Esophagus muscularis mucosa (tissue), 4 donors: ENCODE measurements at regions not wholly inside any gene's neighbourhood (a gene's known extent, or its start where the extent isn't known, plus 50 kb on each side); places are given as distances from the start of the nearest gene placed in this dataset.

ENCODE experiments used
- DNase-seq: peaks from one replicate; pipeline ENCODE4 v3.0.0-alpha.2; 2017; ENCODE audit errors: extremely low spot score
- H3K27ac ChIP-seq, 4 donors: fragments of 200-600 bp; sonication (generic); replicated peaks in 1 of 4; 1 replicate in 3 of 4; 2 replicates in 1 of 4; pipeline ENCODE4 v1.5.1; 2016 to 2019; ENCODE audit warnings: mild to moderate bottlenecking in 1 of 4
- H3K27me3 ChIP-seq, 4 donors: fragments of 200-600 bp; sonication (generic); one replicate each; pipeline versions ENCODE4 v1.5.1 to v1.6.0; 2016 to 2019
- H3K36me3 ChIP-seq, 4 donors: fragments of 200-600 bp; sonication (generic); one replicate each; pipeline ENCODE4 v1.5.1; 2016 to 2019
- H3K4me1 ChIP-seq, 4 donors: fragments of 200-600 bp; sonication (generic); one replicate each; pipeline ENCODE4 v1.5.1; 2016 to 2019
- H3K4me3 ChIP-seq, 4 donors: fragments of 200-600 bp; sonication (generic); 1 replicate in 2 of 4; 2 replicates in 2 of 4; pipeline ENCODE4 v1.5.1; 2016 to 2019; ENCODE audit warnings: mild to moderate bottlenecking in 4 of 4, moderate library complexity in 1 of 4
- H3K9me3 ChIP-seq, 4 donors: fragments of 200-600 bp; sonication (generic); 1 replicate in 3 of 4; 2 replicates in 1 of 4; pipeline ENCODE4 v1.5.1; 2016 to 2019
- EP300 ChIP-seq: sonication (generic); formaldehyde crosslinking; IDR thresholded peaks from one replicate; pipeline ENCODE4 v1.6.1; 2017; ENCODE audit warnings: antibody characterized with exemption
- POLR2A ChIP-seq: fragments of 450-650 bp; IDR thresholded peaks from one replicate; pipeline ENCODE4 v1.6.1; 2017; ENCODE audit warnings: antibody characterized with exemption, moderate library complexity, mild to moderate bottlenecking, low read depth
- POLR2AphosphoS5 ChIP-seq, 2 donors: sonication (generic); formaldehyde crosslinking; IDR thresholded peaks; one replicate each; pipeline ENCODE4 v1.6.1; 2017; ENCODE audit warnings: antibody characterized with exemption in 2 of 2
- WGBS: methylation state at CpG from one replicate; pipeline ENCODE4 v1.1.5; 2018; 5-methylcytosine and 5-hydroxymethylcytosine counted together
- intact Hi-C: fragments of 100-400 bp; cut with DNase I; formaldehyde crosslinking; loops from one replicate; pipeline ENCODE4 v1.15.1; 2023
- TF ChIP-seq, protein P1 (sequence below), 3 experiments: fragments of 200-600 bp in 2 of 3; fragments of 450-650 bp in 1 of 3; sonication (generic) in 2 of 3; IDR thresholded peaks; one replicate each; pipeline ENCODE4 v1.5.1; 2017 to 2019; ENCODE audit warnings: antibody characterized with exemption in 3 of 3, mild to moderate bottlenecking in 2 of 3, moderate library complexity in 1 of 3

DNA sequence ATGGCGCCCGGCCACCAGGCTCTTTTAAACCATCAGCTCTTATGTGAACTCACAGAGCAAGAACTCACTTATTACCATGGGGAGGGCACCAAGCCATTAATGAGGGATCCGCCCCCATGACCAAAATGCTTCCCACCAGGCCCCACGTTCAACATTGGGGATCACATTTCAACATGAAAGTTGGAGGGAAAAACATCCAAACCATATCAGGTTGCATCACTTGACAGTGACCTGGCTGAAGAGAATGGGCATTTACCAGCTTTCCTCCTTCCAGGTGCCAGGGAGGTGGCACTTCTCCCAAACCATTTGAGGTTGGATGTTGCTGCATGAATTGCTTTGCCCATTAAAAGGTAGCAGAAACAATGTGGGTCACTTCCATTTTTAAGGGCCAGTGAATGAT lies 115.6 kb upstream of the TNS3 start:
- H3K4me1 ChIP-seq: peaks cover 0 to 11% (median 7%) of the 10 kb centered on the region in 4 donors
- TF ChIP-seq, protein P1, sequence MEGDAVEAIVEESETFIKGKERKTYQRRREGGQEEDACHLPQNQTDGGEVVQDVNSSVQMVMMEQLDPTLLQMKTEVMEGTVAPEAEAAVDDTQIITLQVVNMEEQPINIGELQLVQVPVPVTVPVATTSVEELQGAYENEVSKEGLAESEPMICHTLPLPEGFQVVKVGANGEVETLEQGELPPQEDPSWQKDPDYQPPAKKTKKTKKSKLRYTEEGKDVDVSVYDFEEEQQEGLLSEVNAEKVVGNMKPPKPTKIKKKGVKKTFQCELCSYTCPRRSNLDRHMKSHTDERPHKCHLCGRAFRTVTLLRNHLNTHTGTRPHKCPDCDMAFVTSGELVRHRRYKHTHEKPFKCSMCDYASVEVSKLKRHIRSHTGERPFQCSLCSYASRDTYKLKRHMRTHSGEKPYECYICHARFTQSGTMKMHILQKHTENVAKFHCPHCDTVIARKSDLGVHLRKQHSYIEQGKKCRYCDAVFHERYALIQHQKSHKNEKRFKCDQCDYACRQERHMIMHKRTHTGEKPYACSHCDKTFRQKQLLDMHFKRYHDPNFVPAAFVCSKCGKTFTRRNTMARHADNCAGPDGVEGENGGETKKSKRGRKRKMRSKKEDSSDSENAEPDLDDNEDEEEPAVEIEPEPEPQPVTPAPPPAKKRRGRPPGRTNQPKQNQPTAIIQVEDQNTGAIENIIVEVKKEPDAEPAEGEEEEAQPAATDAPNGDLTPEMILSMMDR (IDR thresholded peaks at IDR 0.05): no peak
- TF ChIP-seq POLR2A (no peak), POLR2AphosphoS5 (IDR thresholded peaks at IDR 0.05) (no peak)
- WGBS: 88% methylated on average over 4 of the region's 4 CpGs
- no peak overlapping the region for H3K27ac ChIP-seq
- H3K27me3 ChIP-seq: no peaks in the 10 kb centered on the region
- H3K9me3 ChIP-seq: no peaks in the 10 kb centered on the region
- no peaks in the 10 kb centered on the region for H3K36me3 ChIP-seq
- no peak overlapping the region for H3K4me3 ChIP-seq
- no peak for DNase-seq
- intact Hi-C loops: no loop called here

DNA sequence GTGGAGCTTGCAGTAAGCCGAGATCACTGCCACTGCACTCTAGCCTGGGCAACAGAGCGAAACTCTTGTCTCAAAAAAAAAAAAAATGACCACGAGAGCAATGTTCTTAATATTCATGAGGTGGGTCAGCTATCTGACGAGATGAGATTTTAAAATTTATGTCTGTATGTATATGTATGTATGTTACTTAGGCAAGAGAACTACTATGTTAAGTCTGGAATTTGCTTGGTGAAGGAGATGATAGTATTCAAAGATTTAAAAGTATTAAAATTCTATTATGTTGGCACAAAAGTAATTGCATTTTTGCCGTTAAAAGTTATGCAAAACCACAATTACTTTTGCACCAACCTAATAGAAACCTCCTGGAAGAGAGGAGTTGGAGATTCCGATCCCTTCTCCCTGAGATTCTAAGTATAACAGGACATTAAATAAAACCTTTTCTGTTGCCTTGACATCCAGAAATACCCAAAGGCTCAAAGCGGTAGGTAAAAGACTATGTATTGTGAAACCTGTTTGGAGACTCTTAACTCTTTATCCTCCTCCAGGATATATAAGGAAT lies 114.3 kb upstream of the TNS3 start:
- Histone ChIP-seq H3K27me3 (no peaks in the 10 kb centered on the region), H3K4me1 (peaks cover under 1 to 18% (median 14%) of the 10 kb centered on the region in 4 donors), H3K36me3 (no peaks in the 10 kb centered on the region), H3K9me3 (no peaks in the 10 kb centered on the region), H3K4me3 (no peak overlapping the region), H3K27ac (no peak overlapping the region)
- TF ChIP-seq EP300 (no peak), POLR2AphosphoS5 (IDR thresholded peaks at IDR 0.05) (no peak), POLR2A (no peak)
- intact Hi-C loops: no loop called here
- 92% methylated on average over 7 of the region's 7 CpGs for WGBS
- DNase-seq: no peak

DNA sequence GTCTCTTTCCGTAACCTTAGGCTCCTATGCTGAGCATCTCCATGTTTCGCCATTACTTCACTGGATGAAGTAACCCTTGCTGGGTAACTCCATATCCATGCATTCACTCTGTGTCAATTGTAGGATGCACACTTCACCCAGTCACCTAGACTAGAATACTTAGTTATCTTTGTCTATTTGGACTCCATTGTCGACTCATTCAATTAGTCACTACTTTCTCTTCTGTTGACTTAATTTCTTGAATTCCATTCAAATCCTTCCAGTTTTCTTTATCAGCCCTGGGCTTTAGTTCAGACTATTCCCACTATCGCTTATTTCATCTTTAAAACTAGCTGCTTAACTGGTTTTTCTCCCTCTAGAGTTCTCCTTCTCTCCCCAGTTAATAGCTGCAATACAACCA lies 111.3 kb upstream of the TNS3 start:
- intact Hi-C loops: no loop called here

DNA sequence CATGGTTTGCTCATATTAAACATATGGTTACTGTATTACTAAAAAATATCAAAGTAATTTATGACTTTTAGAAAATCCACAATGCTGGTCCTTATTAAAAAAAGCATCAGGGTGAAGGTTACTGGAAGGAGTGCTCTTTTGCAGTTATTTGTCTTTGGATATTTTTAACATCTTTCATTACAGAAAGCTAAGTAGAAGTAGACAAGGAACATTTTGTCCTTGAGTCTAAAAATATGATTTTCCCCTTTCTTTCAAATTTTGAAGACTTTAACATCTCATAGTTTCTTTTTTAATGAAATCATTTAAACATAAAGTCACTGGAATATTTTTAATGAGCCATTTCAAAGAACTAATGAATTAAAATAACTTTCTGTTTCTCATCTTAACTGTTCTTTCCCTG lies 110.1 kb upstream of the TNS3 start:
- H3K27ac ChIP-seq: peak overlapping the region; percentile 34 to 76 (median 62)
- H3K4me1 ChIP-seq: peaks cover 8 to 26% (median 21%) of the 10 kb centered on the region in 4 donors
- no peaks in the 10 kb centered on the region for H3K27me3 ChIP-seq
- intact Hi-C loops: no loop called here
- no peaks in the 10 kb centered on the region for H3K36me3 ChIP-seq
- DNase-seq: no peak
- H3K4me3 ChIP-seq: no peak overlapping the region
- TF ChIP-seq, protein P1 (IDR thresholded peaks at IDR 0.05): no peak
- no peaks in the 10 kb centered on the region for H3K9me3 ChIP-seq

More for the DNA sequence above, 111.3 kb upstream of the TNS3 start:
- TF ChIP-seq POLR2AphosphoS5 (IDR thresholded peaks at IDR 0.05) (no peak), POLR2A (no peak), EP300 (no peak)
- TF ChIP-seq, protein P1 (IDR thresholded peaks at IDR 0.05): no peak
- no peaks in the 10 kb centered on the region for H3K9me3 ChIP-seq
- H3K27ac ChIP-seq: peak overlapping the region in 2 of 4 donors; percentile 68 to 76
- WGBS: 93% methylated on average over 4 of the region's 4 CpGs
- no peak overlapping the region for H3K4me3 ChIP-seq
- peaks cover 8 to 26% (median 21%) of the 10 kb centered on the region in 4 donors for H3K4me1 ChIP-seq
- DNase-seq: no peak
- no peaks in the 10 kb centered on the region for H3K27me3 ChIP-seq
- no peaks in the 10 kb centered on the region for H3K36me3 ChIP-seq

DNA sequence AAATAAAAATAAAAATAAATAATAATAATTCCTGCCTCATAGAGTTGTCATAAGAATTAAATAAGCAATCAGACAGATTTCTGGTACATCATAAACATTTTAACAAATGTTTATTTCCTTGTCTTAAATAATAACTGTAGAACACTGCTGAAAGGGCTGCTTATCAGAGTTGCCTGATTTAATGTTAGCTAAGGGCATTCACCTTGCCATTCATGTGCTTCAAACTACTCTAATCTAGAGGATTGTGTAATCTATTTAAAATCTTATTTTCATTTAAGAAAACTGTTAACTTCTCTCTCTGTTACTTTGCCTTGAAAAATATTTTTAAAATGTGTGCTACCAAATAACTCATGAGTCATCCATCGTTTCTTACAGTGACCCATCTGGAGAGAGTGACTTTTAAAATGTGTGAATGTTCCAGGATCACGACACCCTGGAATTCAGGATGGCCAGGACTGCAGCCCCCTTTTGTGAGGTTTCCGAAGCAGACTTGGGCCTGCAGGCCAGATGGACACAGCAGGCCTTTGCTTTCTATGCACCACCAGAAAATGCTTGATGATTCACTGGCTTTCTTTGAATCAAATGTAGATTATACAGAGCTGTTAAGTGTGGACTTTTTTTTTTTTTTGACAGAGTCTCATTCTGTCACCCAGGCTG lies 109.1 kb upstream of the TNS3 start:
- 44% methylated on average over 3 of the region's 3 CpGs for WGBS
- DNase-seq: no peak
- Histone ChIP-seq H3K9me3 (no peaks in the 10 kb centered on the region), H3K4me1 (peaks cover 8 to 26% (median 21%) of the 10 kb centered on the region in 4 donors), H3K4me3 (no peak overlapping the region), H3K27ac (peak overlapping the region; percentile 5 to 76 (median 42)), H3K36me3 (no peaks in the 10 kb centered on the region), H3K27me3 (no peaks in the 10 kb centered on the region)
- TF ChIP-seq POLR2A (no peak), EP300 (no peak), POLR2AphosphoS5 (IDR thresholded peaks at IDR 0.05) (no peak)
- TF ChIP-seq, protein P1 (IDR thresholded peaks at IDR 0.05): no peak
- intact Hi-C loops: no loop called here
